Neuronal stem cell (in vitro differentiated cells): ENCODE measurements at regions not wholly inside any gene's neighbourhood (a gene's known extent, or its start where the extent isn't known, plus 50 kb on each side); places are given as distances from the start of the nearest gene placed in this dataset.

Experiments
- DNase-seq: peaks from one replicate; pipeline ENCODE4 v3.0.0-alpha.2; 2013; ENCODE audit warnings: low spot score
- H2AFZ ChIP-seq: one replicate; pipeline ENCODE4 v1.6.1; 2013; ENCODE audit warnings: mild to moderate bottlenecking, low read length, inconsistent platforms
- H2AK5ac ChIP-seq: 2 replicates; pipeline ENCODE4 v1.6.1; 2013; ENCODE audit warnings: low read depth, mild to moderate bottlenecking, inconsistent platforms, low read length, moderate library complexity, mixed read lengths
- H2BK120ac ChIP-seq: 2 replicates; pipeline ENCODE4 v1.6.1; 2013; ENCODE audit warnings: low read depth, mild to moderate bottlenecking, inconsistent platforms, low read length, moderate library complexity, mixed read lengths
- H2BK12ac ChIP-seq: one replicate; pipeline ENCODE4 v1.6.1; 2013; ENCODE audit warnings: low read length, inconsistent platforms
- H2BK15ac ChIP-seq: 2 replicates; pipeline ENCODE4 v1.6.1; 2013; ENCODE audit warnings: mild to moderate bottlenecking, low read length, inconsistent platforms, mixed read lengths
- H2BK5ac ChIP-seq: one replicate; pipeline ENCODE4 v1.6.1; 2013; ENCODE audit warnings: inconsistent platforms, mild to moderate bottlenecking, low read length, moderate library complexity
- H3K14ac ChIP-seq: one replicate; pipeline ENCODE4 v1.6.1; 2013; ENCODE audit warnings: low read length, inconsistent platforms
- H3K18ac ChIP-seq: 2 replicates; pipeline ENCODE4 v1.6.1; 2013; ENCODE audit warnings: low read length, inconsistent platforms
- H3K23ac ChIP-seq: 2 replicates; pipeline ENCODE4 v1.6.1; 2013; ENCODE audit warnings: low read depth, mild to moderate bottlenecking, mixed read lengths, low read length, inconsistent platforms; ENCODE audit not compliant: poor library complexity
- H3K27ac ChIP-seq: replicated peaks from 3 replicates; pipeline ENCODE4 v1.5.1; 2013; ENCODE audit warnings: low read length, inconsistent platforms
- H3K27me3 ChIP-seq, 3 experiments: 2 replicates each; pipeline ENCODE4 v1.6.1; 2013; ENCODE audit warnings: low read length in 3 of 3, mild to moderate bottlenecking in 2 of 3, inconsistent platforms in 1 of 3, low read depth in 1 of 3, mixed read lengths in 1 of 3, moderate library complexity in 1 of 3; ENCODE audit not compliant: control insufficient read depth in 3 of 3, insufficient read depth in 3 of 3
- H3K36me3 ChIP-seq, 2 donors: replicated peaks in 1 of 2; 2 replicates each; pipeline ENCODE4 v1.6.1; 2013; ENCODE audit warnings: low read length in 2 of 2; ENCODE audit not compliant: control insufficient read depth in 2 of 2, insufficient read depth in 2 of 2
- H3K4ac ChIP-seq: 2 replicates; pipeline ENCODE4 v1.6.1; 2013; ENCODE audit warnings: inconsistent platforms, mild to moderate bottlenecking, low read length, moderate library complexity
- H3K4me1 ChIP-seq, 2 donors: 1 replicate in 1 of 2; 2 replicates in 1 of 2; pipeline ENCODE4 v1.6.1; 2013; ENCODE audit warnings: low read length in 2 of 2, low read depth in 1 of 2; ENCODE audit not compliant: control insufficient read depth in 2 of 2, insufficient read depth in 1 of 2
- H3K4me2 ChIP-seq: one replicate; pipeline ENCODE4 v1.6.1; 2013; ENCODE audit warnings: mild to moderate bottlenecking, low read length, inconsistent platforms; ENCODE audit not compliant: insufficient read depth, poor library complexity, severe bottlenecking
- H3K4me3 ChIP-seq, 2 donors: 2 replicates each; pipeline ENCODE4 v1.5.1; 2013; ENCODE audit warnings: low read length in 2 of 2, mild to moderate bottlenecking in 2 of 2, inconsistent platforms in 1 of 2, moderate library complexity in 1 of 2
- H3K79me1 ChIP-seq: one replicate; pipeline ENCODE4 v1.6.1; 2013; ENCODE audit warnings: low read depth, mild to moderate bottlenecking, inconsistent platforms, low read length, moderate library complexity
- H3K9ac ChIP-seq: one replicate; pipeline ENCODE4 v1.6.1; 2013; ENCODE audit warnings: mild to moderate bottlenecking, low read depth, low read length, inconsistent platforms; ENCODE audit not compliant: poor library complexity
- H3K9me3 ChIP-seq, 2 donors: replicated peaks in 1 of 2; 2 replicates each; pipeline versions ENCODE3 to v1.6.1; 2013; ENCODE audit warnings: low read length in 2 of 2, mild to moderate bottlenecking in 2 of 2, inconsistent platforms in 1 of 2, low read depth in 1 of 2, mixed read lengths in 1 of 2, moderate library complexity in 1 of 2; ENCODE audit not compliant: control insufficient read depth in 2 of 2, insufficient read depth in 1 of 2
- H4K8ac ChIP-seq: one replicate; pipeline ENCODE4 v1.6.1; 2013; ENCODE audit warnings: low read depth, mild to moderate bottlenecking, inconsistent platforms, low read length, moderate library complexity
- H4K91ac ChIP-seq: one replicate; pipeline ENCODE4 v1.6.1; 2013; ENCODE audit warnings: low read length, low read depth, mild to moderate bottlenecking, inconsistent platforms; ENCODE audit not compliant: poor library complexity
- WGBS, 2 donors: extraction: QIAGEN DNeasy Blood & Tissue Kit; methylation state at CpG; one replicate each; pipeline ENCODE4 v1.1.7; 2013; ENCODE audit warnings: missing lambda C conversion rate in 2 of 2, mixed read lengths in 1 of 2; ENCODE audit not compliant: insufficient read length in 2 of 2, insufficient replicate concordance in 1 of 2; ENCODE audit errors: extremely low coverage in 2 of 2; 5-methylcytosine and 5-hydroxymethylcytosine counted together

GRCh38 chrX:25663701-25664100 is 474.4 kb upstream of the MAGEB18 start:
- WGBS, 2 donors = no CpG with 5 or more reads among the region's 5 CpGs
- no peaks in the 10 kb centered on the region for H3K79me1 ChIP-seq
- no peak overlapping the region for H3K4me3 ChIP-seq
- no peak overlapping the region for H3K9ac ChIP-seq
- H2BK12ac ChIP-seq = no peak overlapping the region
- no peak for DNase-seq
- no peak overlapping the region for H2AFZ ChIP-seq
- no peak overlapping the region for H3K4ac ChIP-seq
- no peaks in the 10 kb centered on the region for H3K36me3 ChIP-seq
- no peak overlapping the region for H2AK5ac ChIP-seq
- H4K8ac ChIP-seq = no peak overlapping the region
- H3K9me3 ChIP-seq = no peaks in the 10 kb centered on the region
- no peak overlapping the region for H3K4me2 ChIP-seq
- H2BK5ac ChIP-seq = no peak overlapping the region
- no peak overlapping the region for H3K14ac ChIP-seq
- H3K18ac ChIP-seq = no peak overlapping the region
- H3K4me1 ChIP-seq = no peaks in the 10 kb centered on the region
- no peak overlapping the region for H3K27ac ChIP-seq
- no peak overlapping the region for H2BK15ac ChIP-seq
- H3K27me3 ChIP-seq = no peaks in the 10 kb centered on the region
- H2BK120ac ChIP-seq = no peak overlapping the region
- no peak overlapping the region for H3K23ac ChIP-seq
- H4K91ac ChIP-seq = no peak overlapping the region

- no peaks in the 10 kb centered on the region for H3K36me3 ChIP-seq
- no CpG with 5 or more reads among the region's 4 CpGs for WGBS, 2 donors
Observed at GRCh38 chrX:25665431-25665830, 472.7 kb upstream of the MAGEB18 start.

GRCh38 chrX:25667681-25668080 is 470.5 kb upstream of the MAGEB18 start:
- WGBS, 2 donors = no CpG with 5 or more reads among the region's 2 CpGs
- Histone ChIP-seq H2AFZ (no peak overlapping the region), H3K79me1 (no peaks in the 10 kb centered on the region), H4K91ac (no peak overlapping the region), H3K27ac (no peak overlapping the region), H3K18ac (no peak overlapping the region), H3K36me3 (no peaks in the 10 kb centered on the region), H3K9ac (no peak overlapping the region), H4K8ac (no peak overlapping the region), H3K27me3 (no peaks in the 10 kb centered on the region), H3K4me2 (no peak overlapping the region), H2BK12ac (no peak overlapping the region), H2BK5ac (no peak overlapping the region), H2BK120ac (no peak overlapping the region), H3K4me1 (no peaks in the 10 kb centered on the region), H3K4ac (no peak overlapping the region), H3K23ac (no peak overlapping the region), H2BK15ac (no peak overlapping the region), H3K4me3 (no peak overlapping the region), H3K14ac (no peak overlapping the region), H2AK5ac (no peak overlapping the region), H3K9me3 (no peaks in the 10 kb centered on the region)
- DNase-seq = no peak

More at GRCh38 chrX:25665431-25665830, 472.7 kb upstream of the MAGEB18 start:
- Histone ChIP-seq H3K9me3 (no peaks in the 10 kb centered on the region), H3K14ac (no peak overlapping the region), H2AFZ (no peak overlapping the region), H4K91ac (no peak overlapping the region), H4K8ac (no peak overlapping the region), H3K4ac (no peak overlapping the region), H3K4me3 (no peak overlapping the region), H2BK120ac (no peak overlapping the region), H3K79me1 (no peaks in the 10 kb centered on the region), H3K18ac (no peak overlapping the region), H2BK15ac (no peak overlapping the region), H2AK5ac (no peak overlapping the region), H3K4me2 (no peak overlapping the region), H3K27ac (no peak overlapping the region), H2BK5ac (no peak overlapping the region), H3K23ac (no peak overlapping the region), H3K27me3 (no peaks in the 10 kb centered on the region), H2BK12ac (no peak overlapping the region), H3K4me1 (no peaks in the 10 kb centered on the region), H3K9ac (no peak overlapping the region)
- no peak for DNase-seq

- Histone ChIP-seq H4K8ac (no peak overlapping the region), H2BK5ac (no peak overlapping the region), H3K23ac (no peak overlapping the region), H3K9ac (no peak overlapping the region), H4K91ac (no peak overlapping the region), H3K18ac (no peak overlapping the region), H2BK120ac (no peak overlapping the region), H3K4me3 (no peak overlapping the region), H3K27ac (no peak overlapping the region), H2AFZ (no peak overlapping the region), H3K36me3 (no peaks in the 10 kb centered on the region), H2BK15ac (no peak overlapping the region), H3K27me3 (no peaks in the 10 kb centered on the region), H3K79me1 (no peaks in the 10 kb centered on the region), H2AK5ac (no peak overlapping the region), H3K9me3 (no peaks in the 10 kb centered on the region), H2BK12ac (no peak overlapping the region), H3K4ac (no peak overlapping the region), H3K4me2 (no peak overlapping the region), H3K14ac (no peak overlapping the region), H3K4me1 (no peaks in the 10 kb centered on the region)
- DNase-seq = no peak
- WGBS, 2 donors = no CpG with 5 or more reads among the region's 3 CpGs
Observed at GRCh38 chrX:25674776-25675175, 463.4 kb upstream of the MAGEB18 start.
